ENCODE measurements at regions not wholly inside any gene's neighbourhood (a gene's known extent, or its start where the extent isn't known, plus 50 kb on each side); places are given as distances from the start of the nearest gene placed in this dataset.
"Not testable (repeated sequence)": the region's sequence is repeated elsewhere in the genome, so short reads cannot be mapped to it uniquely, and the experiment has no call there.

- intact Hi-C loops (cut with DNase I), result no loop called here
- ATAC-seq, result no peak
- DNase-seq, result no peak
Observed at GRCh38 chr12:67006610-67007009, 262.5 kb upstream of the CAND1 start.

- no peak for ATAC-seq
- no peak for DNase-seq
- intact Hi-C loops (cut with DNase I), result no loop called here
Observed at GRCh38 chr12:67014642-67015041, 254.5 kb upstream of the CAND1 start.

GRCh38 chr12:67018105-67018504 is 251.1 kb upstream of the CAND1 start:
- no peak for ATAC-seq
- no peak for DNase-seq
- intact Hi-C loops (cut with DNase I), result no loop called here

DNA sequence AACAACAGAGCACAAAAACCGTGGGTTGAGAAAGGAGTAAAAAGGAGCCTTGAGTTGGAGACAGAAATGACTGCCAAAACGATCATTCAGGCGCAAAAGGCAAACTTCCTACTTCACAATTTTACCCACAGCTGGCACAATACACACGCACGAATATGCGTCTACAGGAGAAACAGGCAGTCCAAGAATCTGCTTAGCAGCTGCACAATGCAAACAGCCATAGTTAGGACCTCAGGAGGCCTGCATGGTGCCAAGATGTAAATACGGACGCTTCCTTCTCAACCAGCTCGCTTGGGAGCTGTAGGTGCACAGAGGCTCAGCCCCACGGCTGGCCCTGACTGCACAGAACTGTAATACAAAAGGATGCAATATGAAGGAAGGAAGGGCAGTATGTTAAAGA is 250.1 kb upstream of the CAND1 start:
- ATAC-seq, result no peak
- intact Hi-C loops (cut with DNase I), result no loop called here
- DNase-seq, result no peak

GRCh38 chr12:67025543-67026114 is 243.5 kb upstream of the CAND1 start:
- intact Hi-C loops (cut with DNase I), result loop anchor here in 1 of 2 donors (5.0 kb wide), 2 partner anchors 42 to 197 kb away; no protein-coding TSS in a partner anchor
- ATAC-seq (peak in 1 of 2 donors; percentile 56), DNase-seq (no peak)

DNA sequence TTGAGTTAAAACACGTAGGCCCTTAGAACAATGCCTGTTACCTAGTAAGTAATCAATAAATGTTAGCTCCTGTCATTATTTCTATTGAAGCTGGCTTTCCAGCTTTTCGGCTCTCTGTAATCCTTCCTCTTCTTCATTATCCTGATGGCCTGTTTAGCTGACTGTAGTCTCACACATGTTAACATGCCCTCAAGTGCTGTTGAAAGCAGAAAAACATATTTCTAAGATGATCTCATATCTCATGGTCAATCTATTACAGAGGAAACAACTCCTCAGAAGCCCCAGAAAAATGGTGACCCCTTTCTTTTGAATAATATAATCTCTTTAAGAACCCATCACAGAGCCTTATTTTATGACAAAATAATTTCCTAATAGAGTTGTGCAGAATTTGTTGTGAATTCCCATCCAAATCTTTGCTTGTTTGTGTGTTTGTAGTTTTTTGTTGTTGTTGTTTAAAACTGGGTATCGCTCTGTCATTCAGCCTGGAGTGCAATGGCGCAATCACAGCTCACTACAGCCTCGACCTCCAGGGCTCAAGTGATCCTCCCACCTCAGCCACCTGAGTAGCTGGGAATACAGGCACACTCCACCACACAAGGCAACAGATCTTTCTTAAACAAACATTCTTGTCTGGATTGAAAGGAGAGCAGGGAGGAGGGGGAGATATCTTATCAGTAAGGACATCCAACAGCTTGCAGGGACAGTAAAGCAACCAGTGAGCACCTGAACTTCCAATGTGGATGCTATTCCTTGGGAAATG is 242.5 kb upstream of the CAND1 start:
- no peak for ATAC-seq
- intact Hi-C loops (cut with DNase I), result loop anchor here in 1 of 2 donors (5.0 kb wide), 2 partner anchors 41 to 196 kb away; no protein-coding TSS in a partner anchor
- no peak for DNase-seq

DNA sequence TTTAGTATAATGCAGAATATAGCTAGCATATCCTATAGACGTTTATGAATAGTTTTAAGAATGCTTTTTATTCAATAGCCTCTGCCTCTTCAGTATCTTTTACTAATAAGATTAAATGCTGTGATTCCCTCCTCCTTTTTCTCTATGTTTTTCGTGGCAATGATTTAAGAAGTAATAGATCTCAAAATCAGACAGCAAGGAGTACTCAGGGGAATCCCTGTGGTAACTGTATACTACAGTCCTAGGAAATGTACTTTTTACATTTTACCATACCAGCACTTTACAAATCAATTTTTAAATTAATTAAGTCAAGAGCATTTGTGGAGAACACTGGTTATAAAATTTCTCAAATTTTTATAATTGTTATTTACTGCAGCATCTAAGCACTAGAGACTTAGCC is 240.6 kb upstream of the CAND1 start:
- intact Hi-C loops (cut with DNase I), result loop anchor here in 1 of 2 donors (5.0 kb wide), 2 partner anchors 39 to 194 kb away; no protein-coding TSS in a partner anchor
- DNase-seq (no peak), ATAC-seq (no peak)

DNA sequence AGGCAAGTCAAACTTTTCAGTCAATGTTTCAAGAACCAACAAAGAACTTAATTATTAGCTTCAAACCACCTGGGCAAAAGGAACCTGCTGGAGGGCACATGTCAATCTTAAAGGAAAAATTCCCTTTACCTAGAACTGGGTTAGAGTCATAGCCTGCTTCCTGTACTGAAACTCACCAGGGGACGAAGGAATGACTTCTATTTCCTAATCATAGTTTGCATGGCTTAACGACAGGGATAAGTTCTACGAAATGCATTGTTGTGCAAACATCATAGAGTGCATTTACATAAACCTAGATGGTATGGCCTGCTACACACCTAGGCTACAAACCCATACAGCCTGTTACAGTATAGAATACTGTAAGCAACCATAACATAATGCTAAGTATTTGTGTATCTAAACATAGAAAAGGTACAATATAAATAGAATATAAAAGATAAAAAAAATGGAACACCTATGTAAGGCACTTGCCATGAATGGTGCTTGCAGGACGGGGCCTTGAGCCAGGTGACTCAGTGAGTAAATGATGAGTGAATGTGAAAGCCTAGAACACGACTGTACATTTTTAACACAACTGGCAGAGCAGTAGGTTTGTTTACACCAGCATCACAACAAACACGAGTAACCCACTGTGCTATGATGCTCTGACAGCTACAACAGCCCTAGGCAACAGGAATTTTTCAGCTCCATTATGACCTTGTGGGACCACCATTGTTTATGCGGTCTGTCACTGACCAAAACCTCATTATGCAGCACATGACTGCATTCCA is 234.9 kb upstream of the CAND1 start:
- DNase-seq, result no peak
- intact Hi-C loops (cut with DNase I), result no loop called here

DNA sequence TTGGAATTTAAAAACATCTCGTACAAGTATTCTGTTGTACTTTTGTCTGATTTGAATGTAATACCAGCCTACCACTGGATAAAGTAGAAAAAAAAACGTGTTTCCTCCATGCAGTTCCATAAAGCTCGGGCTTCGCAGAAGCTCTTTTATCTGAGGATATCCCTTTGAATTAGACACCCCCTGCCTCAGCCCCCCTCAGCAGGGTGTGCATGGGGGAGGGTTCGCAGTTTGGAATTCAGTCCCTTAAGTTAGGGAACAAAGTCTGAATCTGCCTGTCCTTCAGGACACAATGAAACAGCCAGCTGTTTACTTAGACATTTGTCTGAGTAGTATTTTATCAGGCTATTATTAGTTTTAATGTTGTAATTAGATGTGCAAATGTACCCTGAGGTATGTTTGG is 234.0 kb upstream of the CAND1 start:
- DNase-seq, result no peak
- no peak for ATAC-seq
- intact Hi-C loops (cut with DNase I), result no loop called here

More for the DNA sequence above, 234.9 kb upstream of the CAND1 start:
- ATAC-seq, result peak in 1 of 2 donors; percentile 71

DNA sequence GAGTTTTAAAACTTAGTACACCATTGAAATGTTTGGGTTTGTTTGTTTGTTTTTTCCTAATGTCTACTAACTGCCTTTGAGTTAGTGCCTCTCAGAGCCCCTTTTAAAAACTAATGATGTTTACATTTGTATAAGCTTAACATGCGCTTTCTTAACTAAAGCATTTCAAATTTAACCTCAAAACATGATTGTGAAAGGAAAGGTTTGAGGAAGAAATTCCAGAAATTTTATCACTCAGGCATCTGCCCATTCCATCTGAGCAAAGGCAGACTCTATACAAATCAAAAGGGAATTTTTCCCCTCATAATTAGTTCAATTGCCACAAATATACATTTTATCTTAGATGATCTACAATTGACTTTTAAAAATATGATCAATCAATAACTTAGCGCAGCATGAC is 230.7 kb upstream of the CAND1 start:
- intact Hi-C loops (cut with DNase I), result no loop called here

DNA sequence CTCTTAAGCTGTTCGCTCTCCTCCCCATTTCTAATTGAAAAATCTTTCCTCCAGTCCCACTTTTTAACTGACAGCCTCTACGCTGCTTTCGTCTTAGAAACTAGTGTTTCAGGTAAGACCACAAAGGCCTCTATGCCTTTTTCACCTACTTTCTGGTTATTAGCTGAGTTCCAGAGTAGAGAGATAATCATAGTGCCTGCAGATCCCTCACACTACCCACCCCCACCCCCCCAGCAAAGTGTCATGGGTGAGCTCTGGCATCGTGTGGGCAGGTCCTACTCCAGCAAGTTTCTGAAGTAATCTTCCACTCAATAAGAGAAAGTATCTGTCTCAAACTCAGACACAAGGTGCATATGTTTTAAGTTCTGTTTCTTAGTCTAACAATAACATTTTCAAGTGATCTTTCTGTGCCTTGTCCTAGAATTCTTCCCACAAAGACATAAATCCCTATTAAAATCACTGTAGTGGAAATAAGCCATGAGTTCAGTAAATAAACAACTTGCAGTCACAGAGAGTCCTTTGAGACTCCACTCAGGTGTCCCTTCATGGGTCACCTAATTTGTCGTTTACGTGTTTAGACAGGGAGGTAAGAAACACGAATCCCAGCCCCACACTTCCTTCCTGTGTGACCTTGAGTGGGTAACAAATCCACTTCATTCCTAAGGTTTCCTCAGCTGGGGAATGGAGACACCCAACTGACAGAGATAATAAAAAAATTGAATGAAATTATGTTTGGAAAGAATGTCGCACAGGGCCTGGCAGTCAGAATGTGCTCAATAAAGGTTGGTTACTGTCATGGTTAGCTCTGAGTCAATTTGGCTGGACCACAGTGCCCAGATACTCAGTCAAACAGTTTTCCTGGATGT is 228.9 kb upstream of the CAND1 start:
- no peak for ATAC-seq
- intact Hi-C loops (cut with DNase I), result no loop called here
- no peak for DNase-seq

More for the DNA sequence above, 230.7 kb upstream of the CAND1 start:
- ATAC-seq, result no peak
- DNase-seq, result no peak

DNA sequence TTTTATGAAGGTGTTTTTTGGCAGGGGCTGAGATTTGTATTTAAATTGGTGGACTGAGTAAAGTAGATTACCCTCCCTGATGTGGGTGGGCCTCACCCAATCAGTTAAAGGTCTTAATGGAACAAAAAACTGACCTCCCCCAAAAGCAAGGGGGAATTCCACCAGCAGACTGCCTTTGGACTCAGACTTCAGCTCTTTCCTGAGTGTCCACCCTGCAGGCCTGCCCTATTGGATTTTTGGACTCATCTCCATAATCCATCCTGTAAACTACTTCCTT is 228.4 kb upstream of the CAND1 start:
- DNase-seq (no peak), ATAC-seq (no peak)
- intact Hi-C loops (cut with DNase I), result no loop called here

DNA sequence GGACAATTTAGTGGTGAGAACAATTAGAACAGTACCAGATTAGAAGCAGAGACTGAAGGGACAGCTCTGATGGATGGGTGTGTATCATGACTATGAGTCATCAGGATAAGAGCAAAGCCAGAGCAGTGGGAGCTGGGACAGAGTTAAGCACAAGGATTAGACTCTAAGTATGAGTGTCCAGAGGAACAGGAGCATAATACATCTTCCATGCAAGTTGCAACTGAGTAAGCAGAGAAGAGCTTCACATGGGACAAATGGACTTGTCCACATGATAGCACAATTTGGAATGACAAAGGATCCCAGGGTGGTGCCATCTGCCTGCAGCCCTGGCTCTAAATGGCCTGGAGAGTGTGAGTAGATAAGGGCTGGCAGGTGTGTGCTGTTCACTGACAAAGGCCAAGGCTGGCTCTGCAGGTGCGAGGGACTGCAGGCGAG is 226.4 kb upstream of the CAND1 start:
- no peak for DNase-seq
- intact Hi-C loops (cut with DNase I), result no loop called here
- ATAC-seq, result peak; percentile 87 to 97

GRCh38 chr12:67043771-67044170 is 225.4 kb upstream of the CAND1 start:
- ATAC-seq (peak in 1 of 2 donors; percentile 37), DNase-seq (no peak)
- intact Hi-C loops (cut with DNase I), result no loop called here

DNA sequence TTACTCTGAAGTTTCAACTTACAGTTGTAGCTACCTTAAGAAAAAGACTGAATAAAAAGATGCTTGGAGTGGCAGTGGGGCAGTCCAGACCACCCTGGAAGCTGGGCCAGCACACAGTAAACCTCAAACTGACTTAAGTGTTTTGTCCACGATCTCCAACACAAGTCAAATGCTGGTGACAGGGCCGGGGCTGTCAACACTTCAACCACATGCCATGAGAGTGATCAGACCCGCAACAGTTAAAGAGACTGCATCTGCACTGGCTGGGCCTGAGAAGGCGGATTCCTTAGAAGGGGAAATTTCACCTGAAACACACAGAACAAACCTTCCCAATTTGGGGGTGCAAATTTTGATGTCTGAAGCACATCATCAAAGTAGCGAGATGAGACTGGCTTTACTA is 223.5 kb upstream of the CAND1 start:
- intact Hi-C loops (cut with DNase I), result no loop called here
- DNase-seq (no peak), ATAC-seq (peak; percentile 34 to 50)

- ATAC-seq (no peak), DNase-seq (no peak)
- intact Hi-C loops (cut with DNase I), result no loop called here
Observed at GRCh38 chr12:67046062-67046461, 223.1 kb upstream of the CAND1 start.

DNA sequence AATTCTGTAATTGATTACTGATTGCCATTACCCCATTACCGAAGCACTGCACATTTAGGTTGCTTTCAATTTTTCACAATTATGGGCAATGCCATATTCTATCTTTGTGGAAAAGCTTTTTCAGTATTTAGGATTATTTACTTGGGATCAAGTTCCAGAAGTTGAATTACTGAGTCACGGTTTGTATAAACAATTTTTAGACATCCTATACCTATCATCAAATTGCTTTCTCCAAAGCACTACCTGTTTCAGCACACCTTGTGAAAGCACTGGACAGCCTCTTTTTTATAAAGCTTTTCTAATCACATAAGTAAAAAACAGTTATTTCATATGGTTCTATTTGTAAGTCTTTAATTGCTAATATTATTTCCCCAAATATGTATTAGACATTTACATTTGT is 221.5 kb upstream of the CAND1 start:
- intact Hi-C loops (cut with DNase I), result no loop called here
- no peak for ATAC-seq
- DNase-seq, result no peak

- intact Hi-C loops (cut with DNase I), result no loop called here
- ATAC-seq (peak in 1 of 2 donors; percentile 32), DNase-seq (no peak)
Observed at GRCh38 chr12:67048371-67048770, 220.8 kb upstream of the CAND1 start.

- ATAC-seq; DNase-seq; intact Hi-C loops (cut with DNase I): not testable (repeated sequence)
Observed at GRCh38 chr12:67049199-67049598, 220.0 kb upstream of the CAND1 start.
